Peyer's patch (tissue), 4 donors: ENCODE measurements at regions not wholly inside any gene's neighbourhood (a gene's known extent, or its start where the extent isn't known, plus 50 kb on each side); places are given as distances from the start of the nearest gene placed in this dataset.
A peak's percentile ranks its signal among the peaks of the same experiment; 100 is the strongest.

Experiments
- DNase-seq, 3 donors: peaks; one replicate each; pipeline ENCODE4 v3.0.0-alpha.2; 2017 to 2019
- H3K27ac ChIP-seq, 4 donors: fragments of 200-600 bp; sonication (generic); one replicate each; pipeline ENCODE4 v1.5.1; 2016 to 2019
- H3K27me3 ChIP-seq, 2 donors: fragments of 200-600 bp; sonication (generic); one replicate each; pipeline ENCODE4 v1.5.1; 2019
- H3K36me3 ChIP-seq, 3 donors: fragments of 200-600 bp; sonication (generic); one replicate each; pipeline ENCODE4 v1.5.1; 2016 to 2019
- H3K4me1 ChIP-seq, 4 donors: fragments of 200-600 bp; sonication (generic); one replicate each; pipeline ENCODE4 v1.5.1; 2016 to 2019
- H3K4me3 ChIP-seq, 4 donors: fragments of 200-600 bp; sonication (generic); 1 replicate in 3 of 4; 2 replicates in 1 of 4; pipeline ENCODE4 v1.5.1; 2016 to 2019; ENCODE audit warnings: mild to moderate bottlenecking in 1 of 4
- H3K9me3 ChIP-seq, 4 donors: fragments of 200-600 bp; sonication (generic); one replicate each; pipeline ENCODE4 v1.5.1; 2016 to 2019; ENCODE audit warnings: mild to moderate bottlenecking in 1 of 4
- POLR2A ChIP-seq, 2 donors: fragments of 450-650 bp; IDR thresholded peaks; one replicate each; pipeline ENCODE4 v1.5.1; 2017; ENCODE audit warnings: antibody characterized with exemption in 2 of 2, mild to moderate bottlenecking in 2 of 2, moderate library complexity in 2 of 2
- TF ChIP-seq, protein P1 (sequence below), 6 experiments: fragments of 450-650 bp in 4 of 6; fragments of 200-600 bp in 2 of 6; sonication (generic) in 1 of 6; IDR thresholded peaks; one replicate each; pipeline ENCODE4 v1.5.1; 2017 to 2019; ENCODE audit warnings: antibody characterized with exemption in 6 of 6, mild to moderate bottlenecking in 3 of 6, moderate library complexity in 1 of 6

DNA sequence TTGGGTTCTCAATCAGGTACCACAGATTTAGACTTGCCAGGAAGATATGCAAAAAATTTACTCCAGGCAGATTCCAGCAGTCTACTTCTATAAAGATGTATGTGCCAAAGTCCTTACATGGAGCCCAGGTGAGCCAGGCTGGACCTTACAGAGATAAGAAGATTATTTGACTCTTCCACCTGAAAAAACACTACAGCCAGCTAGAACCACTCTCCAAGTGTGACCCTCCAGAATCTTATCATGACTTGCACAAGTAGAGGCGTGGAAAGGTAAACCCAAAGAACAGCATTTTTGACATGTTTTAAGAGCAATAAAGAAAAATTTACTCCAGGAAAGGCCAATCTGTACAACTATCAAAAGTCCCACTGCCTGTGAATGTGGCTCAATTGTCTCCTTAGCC, 146.8 kb upstream of the DPT start:
- Histone ChIP-seq H3K27me3 (no peaks in the 10 kb centered on the region), H3K9me3 (no peaks in the 10 kb centered on the region), H3K36me3 (no peaks in the 10 kb centered on the region), H3K4me1 (peaks cover 0 to 9% (median 0%) of the 10 kb centered on the region in 4 donors), H3K27ac (no peak overlapping the region), H3K4me3 (no peak overlapping the region)
- TF ChIP-seq, protein P1, sequence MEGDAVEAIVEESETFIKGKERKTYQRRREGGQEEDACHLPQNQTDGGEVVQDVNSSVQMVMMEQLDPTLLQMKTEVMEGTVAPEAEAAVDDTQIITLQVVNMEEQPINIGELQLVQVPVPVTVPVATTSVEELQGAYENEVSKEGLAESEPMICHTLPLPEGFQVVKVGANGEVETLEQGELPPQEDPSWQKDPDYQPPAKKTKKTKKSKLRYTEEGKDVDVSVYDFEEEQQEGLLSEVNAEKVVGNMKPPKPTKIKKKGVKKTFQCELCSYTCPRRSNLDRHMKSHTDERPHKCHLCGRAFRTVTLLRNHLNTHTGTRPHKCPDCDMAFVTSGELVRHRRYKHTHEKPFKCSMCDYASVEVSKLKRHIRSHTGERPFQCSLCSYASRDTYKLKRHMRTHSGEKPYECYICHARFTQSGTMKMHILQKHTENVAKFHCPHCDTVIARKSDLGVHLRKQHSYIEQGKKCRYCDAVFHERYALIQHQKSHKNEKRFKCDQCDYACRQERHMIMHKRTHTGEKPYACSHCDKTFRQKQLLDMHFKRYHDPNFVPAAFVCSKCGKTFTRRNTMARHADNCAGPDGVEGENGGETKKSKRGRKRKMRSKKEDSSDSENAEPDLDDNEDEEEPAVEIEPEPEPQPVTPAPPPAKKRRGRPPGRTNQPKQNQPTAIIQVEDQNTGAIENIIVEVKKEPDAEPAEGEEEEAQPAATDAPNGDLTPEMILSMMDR (IDR thresholded peaks at IDR 0.05): no peak
- TF ChIP-seq POLR2A (IDR thresholded peaks at IDR 0.05): no peak
- no peak for DNase-seq

DNA sequence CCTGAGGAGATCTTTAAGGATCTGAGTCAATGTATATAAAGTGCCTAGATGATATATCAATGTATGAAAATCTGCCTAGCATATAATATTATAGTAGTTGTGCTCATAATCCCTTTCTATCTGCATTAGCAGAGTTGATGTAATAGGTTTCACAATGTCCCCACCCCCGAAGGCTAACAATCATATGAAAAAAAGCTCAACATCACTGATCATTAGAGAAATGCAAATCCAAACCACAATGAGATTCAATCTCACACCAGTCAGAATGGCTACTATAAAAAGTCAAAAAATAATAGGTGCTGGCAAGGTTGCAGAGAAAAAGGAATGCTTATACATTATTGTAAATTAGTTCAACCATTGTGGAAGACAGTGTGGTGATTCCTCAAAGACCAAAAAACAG, 147.8 kb upstream of the DPT start:
- H3K4me1 ChIP-seq: peaks cover 0 to 9% (median 0%) of the 10 kb centered on the region in 4 donors

DNA sequence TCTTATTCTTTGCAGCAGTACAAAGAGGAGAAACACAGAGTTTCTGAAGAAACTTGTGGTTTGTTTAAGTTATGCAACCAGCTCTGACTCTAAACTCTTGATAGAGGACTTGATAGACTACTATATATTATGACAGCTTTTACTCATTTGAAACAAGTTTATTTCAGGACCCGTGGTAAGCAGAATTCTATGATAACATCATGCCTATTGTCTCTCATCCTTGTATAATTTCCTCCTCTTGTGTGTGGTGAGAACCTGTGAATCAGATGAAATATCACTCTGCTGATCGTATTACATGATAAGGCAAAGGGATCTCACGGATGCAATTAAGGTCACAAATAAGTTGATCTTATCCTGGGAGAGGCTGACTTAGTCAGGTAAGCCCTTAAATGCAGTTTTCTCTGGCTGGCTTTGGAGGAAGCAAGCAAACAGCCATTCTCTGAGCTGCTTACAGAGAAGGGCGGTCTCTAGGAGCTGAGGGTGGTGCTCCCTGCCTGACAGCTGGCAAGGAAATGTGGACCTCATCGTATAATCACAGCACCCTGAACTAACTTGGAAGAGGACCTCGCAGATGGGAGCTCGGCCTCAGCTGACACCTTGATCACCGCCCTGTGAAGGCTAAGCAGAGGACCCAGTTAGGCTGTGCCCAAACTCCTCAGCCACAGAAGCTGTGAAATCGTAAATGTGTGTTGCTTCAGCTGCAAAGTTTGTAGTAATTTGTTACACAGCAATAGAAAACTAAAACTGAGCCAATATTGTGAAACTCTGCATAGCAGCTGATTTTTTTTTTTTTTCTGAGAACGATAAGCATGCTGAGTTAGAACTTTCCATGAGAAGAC, 151.1 kb upstream of the DPT start:
- peak overlapping the region in 1 of 4 donors; percentile 5 for H3K27ac ChIP-seq

More for the DNA sequence above, 147.8 kb upstream of the DPT start:
- Histone ChIP-seq H3K4me3 (no peak overlapping the region), H3K27ac (no peak overlapping the region), H3K36me3 (no peaks in the 10 kb centered on the region), H3K9me3 (no peaks in the 10 kb centered on the region), H3K27me3 (no peaks in the 10 kb centered on the region)
- DNase-seq: no peak
- TF ChIP-seq POLR2A (IDR thresholded peaks at IDR 0.05): no peak
- TF ChIP-seq, protein P1 (IDR thresholded peaks at IDR 0.05): no peak

DNA sequence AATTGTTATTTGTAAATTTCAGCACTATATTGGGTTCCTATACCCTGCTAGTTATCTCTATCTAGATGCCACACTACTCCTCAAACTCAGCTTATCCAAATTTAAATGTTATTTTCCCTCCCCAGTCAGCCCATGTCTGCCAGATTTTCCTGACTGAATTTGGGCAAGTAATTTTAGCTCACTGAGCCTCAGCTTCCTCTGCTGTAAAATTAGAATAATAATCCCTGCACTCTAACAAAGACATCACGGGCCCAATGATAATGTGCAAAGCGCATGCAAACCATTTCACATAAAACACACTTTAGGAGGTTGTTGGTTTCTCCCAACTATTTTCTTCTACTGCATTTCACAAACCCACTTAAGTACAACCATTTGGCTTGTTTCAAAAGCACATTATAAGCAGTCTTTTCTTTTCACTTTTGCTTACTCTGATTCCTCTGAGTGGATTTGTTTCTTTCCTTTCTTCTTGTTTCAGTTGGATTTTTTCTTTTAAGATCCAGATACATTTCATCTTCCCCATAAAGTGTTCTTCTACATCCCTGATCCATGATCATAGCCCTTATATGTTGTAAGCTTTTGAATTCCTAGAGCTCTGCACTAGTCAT, 152.8 kb upstream of the DPT start:
- no peaks in the 10 kb centered on the region for H3K36me3 ChIP-seq
- no peaks in the 10 kb centered on the region for H3K9me3 ChIP-seq
- peaks cover 0 to 9% (median 0%) of the 10 kb centered on the region in 4 donors for H3K4me1 ChIP-seq
- H3K4me3 ChIP-seq: no peak overlapping the region
- DNase-seq: no peak
- TF ChIP-seq POLR2A (IDR thresholded peaks at IDR 0.05): no peak
- TF ChIP-seq, protein P1 (IDR thresholded peaks at IDR 0.05): no peak
- no peak overlapping the region for H3K27ac ChIP-seq
- H3K27me3 ChIP-seq: no peaks in the 10 kb centered on the region

More for the DNA sequence above, 151.1 kb upstream of the DPT start:
- Histone ChIP-seq H3K4me1 (peaks cover 0 to 9% (median 0%) of the 10 kb centered on the region in 4 donors), H3K9me3 (no peaks in the 10 kb centered on the region), H3K36me3 (no peaks in the 10 kb centered on the region), H3K4me3 (no peak overlapping the region), H3K27me3 (no peaks in the 10 kb centered on the region)
- peak in 2 of 3 donors; percentile 46 to 47 for DNase-seq
- no peak for TF ChIP-seq POLR2A (IDR thresholded peaks at IDR 0.05)
- TF ChIP-seq, protein P1 (IDR thresholded peaks at IDR 0.05): no peak

DNA sequence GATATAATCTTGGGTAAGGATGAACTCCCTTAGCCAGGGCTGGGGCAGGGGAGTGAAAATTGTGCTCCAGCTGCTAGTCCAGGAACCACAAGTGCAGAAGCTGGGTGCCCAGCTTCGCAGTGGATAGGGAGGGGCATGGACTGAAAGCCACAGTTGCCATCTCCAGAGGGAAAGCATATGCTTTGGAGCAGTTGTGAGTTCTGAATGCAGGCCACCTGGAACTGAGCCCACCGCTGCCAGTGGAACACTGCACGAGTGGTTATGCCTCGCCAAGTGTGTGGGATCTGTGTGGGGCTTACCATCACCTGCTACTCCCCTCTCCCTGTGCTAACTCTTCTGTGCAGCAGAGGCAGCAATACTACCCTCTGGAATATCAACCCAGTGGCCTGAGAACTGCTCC, 158.4 kb upstream of the DPT start:
- no peaks in the 10 kb centered on the region for H3K36me3 ChIP-seq
- TF ChIP-seq POLR2A (IDR thresholded peaks at IDR 0.05): no peak
- TF ChIP-seq, protein P1 (IDR thresholded peaks at IDR 0.05): no peak
- H3K27me3 ChIP-seq: no peaks in the 10 kb centered on the region
- DNase-seq: no peak
- no peaks in the 10 kb centered on the region for H3K4me1 ChIP-seq
- no peak overlapping the region for H3K4me3 ChIP-seq
- H3K27ac ChIP-seq: no peak overlapping the region
- H3K9me3 ChIP-seq: no peaks in the 10 kb centered on the region
